Vagina (tissue), 2 donors: ENCODE measurements at regions not wholly inside any gene's neighbourhood (a gene's known extent, or its start where the extent isn't known, plus 50 kb on each side); places are given as distances from the start of the nearest gene placed in this dataset.
"Not testable (repeated sequence)": the region's sequence is repeated elsewhere in the genome, so short reads cannot be mapped to it uniquely, and the experiment has no call there.

ENCODE experiments used
- DNase-seq, 2 donors: peaks; one replicate each; pipeline ENCODE4 v3.0.0-alpha.2; 2017; ENCODE audit errors: extremely low spot score in 2 of 2
- H3K27ac ChIP-seq: fragments of 200-600 bp; sonication (generic); one replicate; pipeline ENCODE4 v1.5.1; 2019
- H3K27me3 ChIP-seq: fragments of 200-600 bp; sonication (generic); one replicate; pipeline ENCODE4 v1.5.1; 2019
- H3K36me3 ChIP-seq, 2 donors: fragments of 200-600 bp; sonication (generic); one replicate each; pipeline ENCODE4 v1.5.1; 2017 to 2019
- H3K4me1 ChIP-seq: fragments of 200-600 bp; sonication (generic); one replicate; pipeline ENCODE4 v1.5.1; 2019
- H3K4me3 ChIP-seq, 2 donors: fragments of 200-600 bp; sonication (generic); 1 replicate in 1 of 2; 2 replicates in 1 of 2; pipeline ENCODE4 v1.5.1; 2016 to 2019
- H3K9me3 ChIP-seq: fragments of 200-600 bp; sonication (generic); one replicate; pipeline ENCODE4 v1.5.1; 2019
- CTCF ChIP-seq, 3 experiments: fragments of 450-650 bp in 2 of 3; fragments of 200-600 bp in 1 of 3; sonication (generic) in 1 of 3; IDR thresholded peaks; one replicate each; pipeline ENCODE4 v1.5.1; 2017 to 2019; ENCODE audit warnings: antibody characterized with exemption in 3 of 3, mild to moderate bottlenecking in 2 of 3, moderate library complexity in 2 of 3
- POLR2A ChIP-seq, 2 donors: fragments of 450-650 bp; IDR thresholded peaks; one replicate each; pipeline ENCODE4 v1.6.1; 2017; ENCODE audit warnings: antibody characterized with exemption in 2 of 2, mild to moderate bottlenecking in 2 of 2, moderate library complexity in 2 of 2
- POLR2AphosphoS5 ChIP-seq, 2 donors: sonication (generic); formaldehyde crosslinking; IDR thresholded peaks; one replicate each; pipeline ENCODE4 v1.9.0; 2017; ENCODE audit warnings: antibody characterized with exemption in 2 of 2, mild to moderate bottlenecking in 2 of 2, low read depth in 1 of 2; ENCODE audit not compliant: insufficient read depth in 1 of 2
- intact Hi-C: fragments of 100-400 bp; cut with DNase I; formaldehyde crosslinking; loops from one replicate; pipeline ENCODE4 v1.15.1; 2023

GRCh38 chr7:92945840-92946239, 109.5 kb upstream of the CDK6 start:
- TF ChIP-seq POLR2AphosphoS5 (IDR thresholded peaks at IDR 0.05; ENCODE audit: insufficient read depth in 1 of 2, low read depth in 1 of 2): no peak
- TF ChIP-seq POLR2A (IDR thresholded peaks at IDR 0.05): no peak
- TF ChIP-seq CTCF (IDR thresholded peaks at IDR 0.05): no peak
- DNase-seq: no peak
- H3K27ac ChIP-seq: no peak overlapping the region
- no peaks in the 10 kb centered on the region for H3K27me3 ChIP-seq
- no peaks in the 10 kb centered on the region for H3K36me3 ChIP-seq
- H3K4me1 ChIP-seq: no peaks in the 10 kb centered on the region
- intact Hi-C loops: no loop called here
- H3K4me3 ChIP-seq: no peak overlapping the region
- H3K9me3 ChIP-seq: no peaks in the 10 kb centered on the region

- TF ChIP-seq POLR2AphosphoS5 (IDR thresholded peaks at IDR 0.05; ENCODE audit: insufficient read depth in 1 of 2, low read depth in 1 of 2) (no peak), POLR2A (IDR thresholded peaks at IDR 0.05) (no peak), CTCF (IDR thresholded peaks at IDR 0.05) (no peak)
- Histone ChIP-seq H3K27me3 (no peaks in the 10 kb centered on the region), H3K36me3 (no peaks in the 10 kb centered on the region), H3K4me1 (no peaks in the 10 kb centered on the region), H3K9me3 (no peaks in the 10 kb centered on the region), H3K4me3 (no peak overlapping the region), H3K27ac (no peak overlapping the region)
- no peak for DNase-seq
- intact Hi-C loops: no loop called here
Measured at GRCh38 chr7:92944633-92945032, 108.3 kb upstream of the CDK6 start.

- H3K36me3 ChIP-seq, DNase-seq, H3K9me3 ChIP-seq, H3K27ac ChIP-seq, H3K4me1 ChIP-seq, intact Hi-C loops, H3K27me3 ChIP-seq, H3K4me3 ChIP-seq: not testable (repeated sequence)
Measured at GRCh38 chr7:92942706-92943105, 106.3 kb upstream of the CDK6 start.

GRCh38 chr7:92939666-92940360, 103.4 kb upstream of the CDK6 start:
- no peak for TF ChIP-seq POLR2AphosphoS5 (IDR thresholded peaks at IDR 0.05; ENCODE audit: insufficient read depth in 1 of 2, low read depth in 1 of 2)
- no peak for TF ChIP-seq CTCF (IDR thresholded peaks at IDR 0.05)
- TF ChIP-seq POLR2A (IDR thresholded peaks at IDR 0.05): no peak
- no peak for DNase-seq
- no peak overlapping the region for H3K4me3 ChIP-seq
- no peaks in the 10 kb centered on the region for H3K9me3 ChIP-seq
- no peak overlapping the region for H3K27ac ChIP-seq
- intact Hi-C loops: no loop called here
- H3K36me3 ChIP-seq: no peaks in the 10 kb centered on the region
- H3K27me3 ChIP-seq: no peaks in the 10 kb centered on the region
- H3K4me1 ChIP-seq: no peaks in the 10 kb centered on the region

- no peak overlapping the region for H3K4me3 ChIP-seq
- H3K27me3 ChIP-seq: no peaks in the 10 kb centered on the region
- H3K4me1 ChIP-seq: no peaks in the 10 kb centered on the region
- no peaks in the 10 kb centered on the region for H3K9me3 ChIP-seq
- no peak for TF ChIP-seq POLR2AphosphoS5 (IDR thresholded peaks at IDR 0.05; ENCODE audit: insufficient read depth in 1 of 2, low read depth in 1 of 2)
- TF ChIP-seq POLR2A (IDR thresholded peaks at IDR 0.05): no peak
- TF ChIP-seq CTCF (IDR thresholded peaks at IDR 0.05): no peak
- intact Hi-C loops: no loop called here
- no peak overlapping the region for H3K27ac ChIP-seq
- DNase-seq: no peak
- no peaks in the 10 kb centered on the region for H3K36me3 ChIP-seq
Measured at GRCh38 chr7:92934096-92934495, 97.7 kb upstream of the CDK6 start.
